DOHH2 (cell line): ENCODE measurements at regions not wholly inside any gene's neighbourhood (a gene's known extent, or its start where the extent isn't known, plus 50 kb on each side); places are given as distances from the start of the nearest gene placed in this dataset.

Experiments
- H3F3A ChIP-seq: fragments of 200-600 bp; sonication (generic), shearing (Covaris generic); 2 replicates; pipeline ENCODE4 v1.6.0; 2016; ENCODE audit warnings: antibody characterized with exemption, mild to moderate bottlenecking; ENCODE audit not compliant: control insufficient read depth, insufficient read depth
- H3K27ac ChIP-seq: fragments of 200-600 bp; sonication (generic); 2 replicates; pipeline ENCODE4 v1.5.1; 2014; ENCODE audit warnings: low read depth, mild to moderate bottlenecking, low read length, moderate library complexity
- H3K27me3 ChIP-seq: fragments of 200-600 bp; sonication (generic); 2 replicates; pipeline ENCODE4 v1.6.1; 2014; ENCODE audit warnings: mild to moderate bottlenecking, low read length, mixed read lengths; ENCODE audit not compliant: control insufficient read depth
- H3K36me3 ChIP-seq: fragments of 200-600 bp; sonication (generic); 2 replicates; pipeline ENCODE4 v1.6.1; 2014; ENCODE audit warnings: mild to moderate bottlenecking, low read length, moderate library complexity, mixed read lengths; ENCODE audit not compliant: control insufficient read depth
- H3K4me1 ChIP-seq: fragments of 200-600 bp; sonication (generic); 2 replicates; pipeline ENCODE4 v1.6.1; 2014; ENCODE audit warnings: mild to moderate bottlenecking, low read length, mixed read lengths; ENCODE audit not compliant: control insufficient read depth
- H3K4me2 ChIP-seq: fragments of 200-600 bp; sonication (generic); 2 replicates; pipeline ENCODE4 v1.6.0; 2014; ENCODE audit warnings: mild to moderate bottlenecking, low read length, moderate library complexity
- H3K4me3 ChIP-seq: fragments of 200-600 bp; sonication (generic); 2 replicates; pipeline ENCODE4 v1.5.1; 2014; ENCODE audit warnings: mild to moderate bottlenecking, low read length, mixed read lengths
- H3K79me2 ChIP-seq: fragments of 200-600 bp; sonication (generic); 2 replicates; pipeline ENCODE4 v1.6.1; 2014; ENCODE audit warnings: mild to moderate bottlenecking, low read length, mixed read lengths; ENCODE audit not compliant: control insufficient read depth
- H3K9me2 ChIP-seq: fragments of 200-600 bp; sonication (generic); replicated peaks from 2 replicates; pipeline ENCODE4 v1.6.1; 2014; ENCODE audit warnings: mild to moderate bottlenecking, low read length, mixed read lengths; ENCODE audit not compliant: control insufficient read depth
- H3K9me3 ChIP-seq: fragments of 200-600 bp; sonication (generic); 2 replicates; pipeline ENCODE4 v1.6.1; 2014; ENCODE audit warnings: antibody characterized with exemption, low read length, mixed read lengths; ENCODE audit not compliant: control insufficient read depth, insufficient read depth
- H4K20me1 ChIP-seq: fragments of 200-600 bp; sonication (generic); 2 replicates; pipeline ENCODE4 v1.6.0; 2014; ENCODE audit warnings: low read depth, mild to moderate bottlenecking, antibody characterized with exemption, low read length, moderate library complexity; ENCODE audit not compliant: control insufficient read depth, insufficient read depth
- EZH2phosphoT487 ChIP-seq: fragments of 200-600 bp; sonication (generic); IDR thresholded peaks from 2 replicates; pipeline ENCODE4 v1.6.1; 2017; ENCODE audit warnings: borderline replicate concordance, mild to moderate bottlenecking, antibody characterized with exemption, low read length, moderate library complexity, mixed read lengths
- TF ChIP-seq, protein P1 (sequence below): fragments of 200-600 bp; sonication (generic); IDR thresholded peaks from one replicate; pipeline ENCODE4 v1.5.1; 2014; ENCODE audit warnings: antibody characterized with exemption, mild to moderate bottlenecking, low read depth, low read length; ENCODE audit not compliant: poor library complexity, severe bottlenecking

DNA sequence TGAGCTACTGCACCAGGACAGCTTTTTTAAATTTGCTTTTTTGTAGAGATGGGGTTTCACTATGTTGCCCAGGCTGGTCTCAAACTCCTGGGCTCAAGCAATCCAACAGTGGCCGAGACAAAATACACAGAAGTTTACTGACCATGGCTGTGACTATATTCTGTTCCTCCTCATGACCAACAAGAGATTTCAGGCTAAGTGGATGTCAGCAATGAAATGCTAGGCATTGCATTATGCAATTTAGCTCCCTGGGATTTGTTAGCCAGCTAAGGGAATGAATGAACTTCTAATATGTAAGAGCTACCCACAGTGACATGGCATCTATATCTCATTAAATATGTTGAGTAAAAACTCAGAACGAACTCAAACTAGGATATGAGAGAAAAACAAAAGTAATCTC is 81.9 kb upstream of the MBOAT2 start:
- 0 out of 2 replicates have a peak, but pooled peaks cover 4% of the 10 kb centered on the region for H3K27me3 ChIP-seq
- H3K27ac ChIP-seq, result no peak overlapping the region
- TF ChIP-seq, protein P1, sequence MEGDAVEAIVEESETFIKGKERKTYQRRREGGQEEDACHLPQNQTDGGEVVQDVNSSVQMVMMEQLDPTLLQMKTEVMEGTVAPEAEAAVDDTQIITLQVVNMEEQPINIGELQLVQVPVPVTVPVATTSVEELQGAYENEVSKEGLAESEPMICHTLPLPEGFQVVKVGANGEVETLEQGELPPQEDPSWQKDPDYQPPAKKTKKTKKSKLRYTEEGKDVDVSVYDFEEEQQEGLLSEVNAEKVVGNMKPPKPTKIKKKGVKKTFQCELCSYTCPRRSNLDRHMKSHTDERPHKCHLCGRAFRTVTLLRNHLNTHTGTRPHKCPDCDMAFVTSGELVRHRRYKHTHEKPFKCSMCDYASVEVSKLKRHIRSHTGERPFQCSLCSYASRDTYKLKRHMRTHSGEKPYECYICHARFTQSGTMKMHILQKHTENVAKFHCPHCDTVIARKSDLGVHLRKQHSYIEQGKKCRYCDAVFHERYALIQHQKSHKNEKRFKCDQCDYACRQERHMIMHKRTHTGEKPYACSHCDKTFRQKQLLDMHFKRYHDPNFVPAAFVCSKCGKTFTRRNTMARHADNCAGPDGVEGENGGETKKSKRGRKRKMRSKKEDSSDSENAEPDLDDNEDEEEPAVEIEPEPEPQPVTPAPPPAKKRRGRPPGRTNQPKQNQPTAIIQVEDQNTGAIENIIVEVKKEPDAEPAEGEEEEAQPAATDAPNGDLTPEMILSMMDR, result no peak
- TF ChIP-seq EZH2phosphoT487, result no peak
- no peak overlapping the region for H3K4me3 ChIP-seq
- H4K20me1 ChIP-seq, result no peaks in the 10 kb centered on the region
- no peaks in the 10 kb centered on the region for H3F3A ChIP-seq
- H3K9me3 ChIP-seq, result no peaks in the 10 kb centered on the region; the same call in 1 of the 2 replicates
- H3K4me2 ChIP-seq, result no peak overlapping the region
- no peaks in the 10 kb centered on the region for H3K4me1 ChIP-seq
- H3K79me2 ChIP-seq, result no peaks in the 10 kb centered on the region
- no peaks in the 10 kb centered on the region for H3K36me3 ChIP-seq
- no peaks in the 10 kb centered on the region for H3K9me2 ChIP-seq

DNA sequence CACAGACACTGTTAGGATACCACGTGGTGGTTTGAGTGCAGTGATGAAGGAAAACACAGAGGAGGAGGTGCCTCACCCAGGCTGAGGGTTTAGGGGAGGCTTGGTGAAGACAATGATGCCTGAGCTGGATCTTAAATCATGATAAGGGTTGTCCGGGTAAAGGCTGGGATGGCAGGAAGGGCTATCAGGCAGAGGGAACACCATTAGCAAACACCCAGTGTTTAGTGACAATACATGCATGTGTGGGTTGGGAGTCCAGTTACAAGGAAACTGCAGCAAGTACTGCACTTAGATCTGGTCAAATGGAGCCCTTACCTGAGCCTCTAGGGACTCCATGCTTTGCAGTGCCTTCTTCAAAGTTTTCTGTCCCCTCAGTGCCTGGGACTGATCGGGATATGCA is 79.8 kb upstream of the MBOAT2 start:
- Histone ChIP-seq H3K9me2 (no peaks in the 10 kb centered on the region), H3K9me3 (no peaks in the 10 kb centered on the region; the same call in 1 of the 2 replicates), H3K4me1 (no peaks in the 10 kb centered on the region), H3K27me3 (0 out of 2 replicates have a peak, but pooled peaks cover 4% of the 10 kb centered on the region), H3K36me3 (no peaks in the 10 kb centered on the region), H3K27ac (no peak overlapping the region), H3K4me2 (no peak overlapping the region), H3K79me2 (no peaks in the 10 kb centered on the region), H3K4me3 (no peak overlapping the region), H4K20me1 (no peaks in the 10 kb centered on the region), H3F3A (no peaks in the 10 kb centered on the region)
- TF ChIP-seq, protein P1, result no peak
- no peak for TF ChIP-seq EZH2phosphoT487

DNA sequence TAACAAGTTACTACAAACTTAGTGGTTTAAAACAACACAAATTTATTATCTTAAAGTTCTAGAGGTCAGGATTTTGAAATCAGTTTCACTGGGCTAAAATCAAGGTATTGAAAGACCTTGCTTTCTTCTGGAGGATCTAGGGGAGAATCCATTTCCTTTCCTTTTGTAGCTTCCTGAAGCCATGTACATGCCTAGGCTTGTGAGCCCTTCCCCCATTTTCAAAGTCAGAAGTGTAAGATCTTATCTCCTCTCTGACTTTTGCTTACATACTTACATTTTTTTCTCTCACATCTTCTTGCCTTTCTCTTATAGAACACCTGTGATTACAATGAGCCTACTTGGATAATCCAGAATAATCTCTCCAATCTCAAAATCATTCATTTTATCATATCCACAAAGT is 78.7 kb upstream of the MBOAT2 start:
- Histone ChIP-seq H3K27ac (no peak overlapping the region), H3K79me2 (no peaks in the 10 kb centered on the region), H3K9me3 (no peaks in the 10 kb centered on the region; the same call in 1 of the 2 replicates), H3K27me3 (0 out of 2 replicates have a peak, but pooled peaks cover 4% of the 10 kb centered on the region), H3K36me3 (no peaks in the 10 kb centered on the region), H3K4me1 (no peaks in the 10 kb centered on the region), H3K9me2 (no peaks in the 10 kb centered on the region), H4K20me1 (no peaks in the 10 kb centered on the region), H3K4me2 (no peak overlapping the region), H3K4me3 (no peak overlapping the region), H3F3A (no peaks in the 10 kb centered on the region)
- no peak for TF ChIP-seq EZH2phosphoT487
- TF ChIP-seq, protein P1, result no peak
